Mesothelial cell of epicardium (in vitro differentiated cells): ENCODE measurements at regions not wholly inside any gene's neighbourhood (a gene's known extent, or its start where the extent isn't known, plus 50 kb on each side); places are given as distances from the start of the nearest gene placed in this dataset.

ENCODE experiments used
- DNase-seq, 2 experiments: peaks; one replicate each; pipeline ENCODE4 v3.0.0; 2021; ENCODE audit warnings: low spot score in 2 of 2; ENCODE audit not compliant: unreplicated experiment in 2 of 2
- H3K27ac Mint-ChIP-seq: 2 replicates; pipeline ENCODE4 v1.8.0; 2021; ENCODE audit warnings: mixed read lengths
- H3K27me3 Mint-ChIP-seq: 2 replicates; pipeline ENCODE4 v1.8.0; 2021; ENCODE audit warnings: low read depth, mixed read lengths
- H3K36me3 Mint-ChIP-seq: 2 replicates; pipeline ENCODE4 v1.8.0; 2021; ENCODE audit warnings: mixed read lengths
- H3K4me1 Mint-ChIP-seq: 2 replicates; pipeline ENCODE4 v1.8.0; 2021; ENCODE audit warnings: mixed read lengths
- H3K4me3 Mint-ChIP-seq: 2 replicates; pipeline ENCODE4 v1.8.0; 2021; ENCODE audit warnings: mild to moderate bottlenecking, moderate library complexity, mixed read lengths
- H3K9me3 Mint-ChIP-seq: 2 replicates; pipeline ENCODE4 v1.8.0; 2021; ENCODE audit warnings: mixed read lengths
- TF ChIP-seq, protein P1 (sequence below): fragments of 200-600 bp; sonication (generic); IDR thresholded peaks from one replicate; pipeline ENCODE4 v1.5.0; 2021; ENCODE audit warnings: antibody characterized with exemption; ENCODE audit not compliant: unreplicated experiment

DNA sequence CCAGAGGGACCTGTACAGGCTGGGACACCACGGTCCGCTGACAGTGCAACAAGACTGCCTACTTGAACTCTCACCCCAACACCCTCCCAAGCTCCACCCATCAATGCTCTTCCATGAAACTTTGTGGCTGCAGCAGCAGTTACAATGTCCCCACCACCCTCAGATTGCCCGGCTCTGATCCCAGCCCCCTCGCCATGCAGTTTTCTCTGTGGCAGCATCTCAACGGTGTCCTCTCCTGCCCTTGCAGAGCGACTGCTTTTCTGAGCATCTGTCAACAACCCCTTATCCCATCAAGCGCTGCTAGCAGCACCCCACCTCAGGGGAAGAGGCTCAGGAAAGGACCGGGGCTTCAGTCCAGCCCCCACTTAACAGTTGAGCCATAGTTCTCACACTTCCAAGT lies 137.1 kb upstream of the NDUFV2 start:
- Mint-ChIP-seq H3K4me3 (no peak overlapping the region), H3K4me1 (peaks cover 18% of the 10 kb centered on the region), H3K9me3 (no peaks in the 10 kb centered on the region), H3K36me3 (no peaks in the 10 kb centered on the region), H3K27ac (no peak overlapping the region), H3K27me3 (no peaks in the 10 kb centered on the region)
- peak in 1 of 2 experiments; percentile 19 for DNase-seq
- TF ChIP-seq, protein P1, sequence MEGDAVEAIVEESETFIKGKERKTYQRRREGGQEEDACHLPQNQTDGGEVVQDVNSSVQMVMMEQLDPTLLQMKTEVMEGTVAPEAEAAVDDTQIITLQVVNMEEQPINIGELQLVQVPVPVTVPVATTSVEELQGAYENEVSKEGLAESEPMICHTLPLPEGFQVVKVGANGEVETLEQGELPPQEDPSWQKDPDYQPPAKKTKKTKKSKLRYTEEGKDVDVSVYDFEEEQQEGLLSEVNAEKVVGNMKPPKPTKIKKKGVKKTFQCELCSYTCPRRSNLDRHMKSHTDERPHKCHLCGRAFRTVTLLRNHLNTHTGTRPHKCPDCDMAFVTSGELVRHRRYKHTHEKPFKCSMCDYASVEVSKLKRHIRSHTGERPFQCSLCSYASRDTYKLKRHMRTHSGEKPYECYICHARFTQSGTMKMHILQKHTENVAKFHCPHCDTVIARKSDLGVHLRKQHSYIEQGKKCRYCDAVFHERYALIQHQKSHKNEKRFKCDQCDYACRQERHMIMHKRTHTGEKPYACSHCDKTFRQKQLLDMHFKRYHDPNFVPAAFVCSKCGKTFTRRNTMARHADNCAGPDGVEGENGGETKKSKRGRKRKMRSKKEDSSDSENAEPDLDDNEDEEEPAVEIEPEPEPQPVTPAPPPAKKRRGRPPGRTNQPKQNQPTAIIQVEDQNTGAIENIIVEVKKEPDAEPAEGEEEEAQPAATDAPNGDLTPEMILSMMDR: no peak

DNA sequence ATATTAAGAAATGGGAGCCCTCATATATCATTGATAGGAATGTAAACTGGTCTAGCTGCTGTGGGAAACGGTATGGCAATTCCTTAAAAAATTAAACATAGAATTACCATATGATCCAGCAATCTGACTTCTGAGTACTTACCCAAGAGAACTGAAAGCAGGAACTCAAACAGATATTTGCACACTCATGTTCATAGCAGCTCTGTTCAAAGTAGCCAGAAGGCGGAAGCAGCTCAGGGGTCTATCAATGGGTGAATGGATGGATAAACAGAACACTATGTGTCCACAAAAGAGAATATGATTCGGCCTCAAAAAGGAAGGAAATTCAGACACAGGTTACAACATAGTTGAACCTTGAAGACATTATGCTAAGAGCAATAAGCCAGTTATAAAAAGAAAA lies 135.7 kb upstream of the NDUFV2 start:
- no peak for DNase-seq
- TF ChIP-seq, protein P1: no peak
- H3K4me3 Mint-ChIP-seq: no peak overlapping the region

DNA sequence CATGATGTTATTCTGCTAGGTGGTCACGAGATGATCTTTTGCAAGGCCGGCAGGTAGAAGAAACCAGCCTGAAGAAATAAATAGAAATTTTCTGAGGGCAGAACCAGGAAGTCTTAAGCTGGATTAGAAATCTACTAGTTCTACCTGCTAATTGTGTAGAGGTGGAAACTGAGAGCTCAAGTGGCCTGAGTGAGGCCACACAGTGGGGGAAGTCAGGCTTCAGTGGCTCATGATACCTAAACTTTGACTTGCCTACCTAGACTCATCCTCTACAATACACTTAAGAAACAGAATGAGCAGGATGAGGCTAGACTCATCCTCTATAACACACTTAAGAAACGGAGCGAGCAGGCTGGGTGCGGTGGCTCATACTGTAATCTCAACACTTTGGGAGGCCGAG lies 134.9 kb upstream of the NDUFV2 start:
- Mint-ChIP-seq H3K4me1 (peaks cover 6% of the 10 kb centered on the region), H3K9me3 (no peaks in the 10 kb centered on the region), H3K4me3 (no peak overlapping the region), H3K27ac (no peak overlapping the region), H3K27me3 (no peaks in the 10 kb centered on the region), H3K36me3 (no peaks in the 10 kb centered on the region)
- no peak for DNase-seq
- TF ChIP-seq, protein P1: no peak

More for the DNA sequence above, 135.7 kb upstream of the NDUFV2 start:
- H3K4me1 Mint-ChIP-seq: peaks cover 8% of the 10 kb centered on the region
- no peaks in the 10 kb centered on the region for H3K9me3 Mint-ChIP-seq
- no peak overlapping the region for H3K27ac Mint-ChIP-seq
- H3K27me3 Mint-ChIP-seq: no peaks in the 10 kb centered on the region
- H3K36me3 Mint-ChIP-seq: no peaks in the 10 kb centered on the region

DNA sequence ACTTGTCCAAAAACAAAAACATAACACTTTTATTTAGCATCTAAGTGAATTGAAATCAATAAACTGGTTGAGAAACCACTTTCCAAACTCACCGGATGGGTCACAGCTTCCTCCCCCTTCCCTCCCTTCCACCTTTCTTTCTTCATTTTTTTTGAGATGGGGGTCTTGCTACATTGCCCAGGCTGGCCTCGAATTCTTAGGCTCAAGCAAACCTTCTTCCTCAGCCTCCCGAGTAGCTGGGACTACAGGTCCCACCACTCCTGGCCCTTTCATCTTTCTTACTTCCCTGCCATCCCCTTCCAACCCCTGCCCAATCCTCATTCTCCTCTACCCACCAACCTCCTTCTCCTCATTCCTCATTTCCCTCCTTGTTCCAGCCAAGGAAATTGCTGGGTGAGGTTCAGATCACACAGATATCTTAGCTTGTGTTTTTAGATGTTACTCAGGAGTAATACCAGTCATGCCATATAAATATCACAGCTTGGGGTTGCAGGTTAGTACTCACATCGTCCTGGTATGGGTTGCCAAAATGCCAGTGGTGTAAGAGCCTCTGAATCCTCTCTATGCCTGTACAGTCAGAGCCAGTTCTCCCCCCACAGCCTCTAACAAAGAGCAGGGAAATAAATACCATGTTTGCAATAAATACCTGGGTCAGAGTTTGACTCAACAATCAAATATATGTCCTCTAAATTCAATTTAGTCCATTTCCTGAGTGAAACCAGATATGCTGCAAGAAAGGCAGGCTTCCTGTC lies 132.7 kb upstream of the NDUFV2 start:
- Mint-ChIP-seq H3K9me3 (peaks cover 18% of the 10 kb centered on the region), H3K27me3 (no peaks in the 10 kb centered on the region), H3K4me1 (no peaks in the 10 kb centered on the region), H3K4me3 (no peak overlapping the region), H3K27ac (no peak overlapping the region), H3K36me3 (peaks cover 7% of the 10 kb centered on the region)
- TF ChIP-seq, protein P1: no peak
- DNase-seq: no peak

DNA sequence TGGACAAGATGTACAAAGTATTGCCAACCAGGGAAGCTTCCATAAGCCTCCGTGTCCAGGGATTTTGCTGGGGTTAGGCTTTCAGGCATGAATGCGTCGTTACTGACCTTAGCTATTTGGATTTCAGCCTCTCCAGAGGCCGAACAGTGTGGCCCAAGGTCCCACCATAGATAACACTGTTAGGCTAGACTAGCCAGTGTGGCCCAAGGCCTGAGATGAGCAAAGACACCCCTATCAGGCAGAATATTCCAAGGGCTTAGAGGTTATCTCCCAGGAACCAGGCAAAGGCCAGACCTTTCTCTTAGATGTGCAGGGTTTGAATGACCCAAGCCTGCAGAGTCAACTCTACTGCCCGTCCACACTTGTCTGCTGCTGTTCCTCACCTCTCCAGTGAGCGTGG lies 131.7 kb upstream of the NDUFV2 start:
- Mint-ChIP-seq H3K36me3 (peaks cover 7% of the 10 kb centered on the region), H3K27ac (no peak overlapping the region), H3K4me3 (no peak overlapping the region), H3K4me1 (no peaks in the 10 kb centered on the region), H3K27me3 (no peaks in the 10 kb centered on the region), H3K9me3 (peaks cover 18% of the 10 kb centered on the region)
- DNase-seq: no peak
- TF ChIP-seq, protein P1: no peak
